ENCODE measurements at regions not wholly inside any gene's neighbourhood (a gene's known extent, or its start where the extent isn't known, plus 50 kb on each side); places are given as distances from the start of the nearest gene placed in this dataset.
"Not testable (repeated sequence)": the region's sequence is repeated elsewhere in the genome, so short reads cannot be mapped to it uniquely, and the experiment has no call there.

DNA sequence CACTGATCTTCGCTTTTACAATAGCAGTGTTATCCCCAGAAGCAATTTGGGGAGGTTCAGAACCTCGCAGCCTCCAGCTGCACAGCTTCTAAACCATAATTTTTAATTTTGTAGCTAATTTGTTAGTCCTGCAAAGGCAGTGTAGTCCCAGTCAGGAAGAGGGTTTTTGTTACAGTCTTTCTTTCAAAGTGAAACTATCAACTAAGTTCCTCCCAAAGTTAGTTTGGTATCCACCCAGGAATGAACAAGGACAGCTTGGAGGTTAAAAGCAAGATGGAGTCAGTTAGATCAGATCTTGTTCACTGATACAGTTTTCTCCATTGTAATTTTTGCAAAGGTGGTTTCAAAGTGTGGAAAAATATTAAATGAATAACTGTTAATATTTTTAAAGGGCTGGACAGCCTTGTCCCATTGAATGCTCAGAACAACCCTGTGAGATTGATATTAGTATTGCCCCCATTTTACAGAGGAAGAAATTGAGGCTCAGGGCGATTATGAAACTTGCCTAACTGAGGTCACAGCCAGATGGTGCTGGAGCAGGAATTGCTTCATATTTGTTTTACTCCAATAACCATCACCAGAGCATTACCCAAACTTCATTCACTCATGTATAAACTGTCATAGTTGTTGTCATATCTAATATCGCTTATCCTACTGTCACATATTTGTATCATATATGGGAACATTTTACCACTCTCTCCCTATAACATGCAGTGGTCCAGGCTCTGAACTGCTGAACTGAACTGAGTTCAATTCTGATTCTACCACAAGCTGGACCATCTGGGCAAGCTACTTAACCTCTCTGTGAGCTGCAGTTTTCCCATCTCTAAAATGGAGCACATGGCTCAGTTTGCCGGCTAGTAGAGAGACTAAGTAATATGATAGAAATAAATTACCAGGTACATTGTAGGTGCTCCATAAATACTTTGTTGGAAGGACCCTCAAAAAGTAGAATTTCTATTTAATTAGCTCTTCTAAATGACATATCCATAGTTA lies 213.8 kb downstream of the BCAS1 start:
- no peak overlapping the region for H3K4me3 ChIP-seq (ENCODE audit: control insufficient read depth in 1 of 7, extremely low read depth in 1 of 7, insufficient read depth in 4 of 7, low read depth in 2 of 7, low read length in 6 of 7)
- ChIA-PET POLR2A (no interaction called here), CTCF (interaction anchor here (0.6 to 1.6 kb wide), 7 partner anchors 10 to 277 kb away, joined by 3 to 6 read pairs (median 3); no protein-coding TSS in a partner anchor)
- H3K4me1 ChIP-seq (ENCODE audit: control extremely low read depth in 1 of 4, control insufficient read depth in 4 of 4, insufficient read depth in 4 of 4, low read length in 3 of 4) = peaks cover 4 to 24% (median 11%) of the 10 kb centered on the region in 4 experiments
- no peak for DNase-seq
- H3K9me3 ChIP-seq (ENCODE audit: control extremely low read depth in 1 of 5, control insufficient read depth in 4 of 5, insufficient read depth in 2 of 5, low read depth in 1 of 5, low read length in 4 of 5) = no peaks in the 10 kb centered on the region
- no peaks in the 10 kb centered on the region for H3K27me3 ChIP-seq (replicated peaks in 2 of 5; ENCODE audit: control insufficient read depth in 4 of 5, insufficient read depth in 5 of 5, low read length in 4 of 5)
- H3K27ac ChIP-seq (ENCODE audit: insufficient read depth in 1 of 2, low read depth in 1 of 2, low read length in 2 of 2, poor library complexity in 1 of 2, severe bottlenecking in 2 of 2) = no peak overlapping the region
- WGBS (ENCODE audit: insufficient coverage) = 93% methylated on average over 3 of the region's 5 CpGs
- H3K36me3 ChIP-seq (ENCODE audit: control insufficient read depth in 4 of 4, insufficient read depth in 4 of 4, low read length in 3 of 4) = no peaks in the 10 kb centered on the region

DNA sequence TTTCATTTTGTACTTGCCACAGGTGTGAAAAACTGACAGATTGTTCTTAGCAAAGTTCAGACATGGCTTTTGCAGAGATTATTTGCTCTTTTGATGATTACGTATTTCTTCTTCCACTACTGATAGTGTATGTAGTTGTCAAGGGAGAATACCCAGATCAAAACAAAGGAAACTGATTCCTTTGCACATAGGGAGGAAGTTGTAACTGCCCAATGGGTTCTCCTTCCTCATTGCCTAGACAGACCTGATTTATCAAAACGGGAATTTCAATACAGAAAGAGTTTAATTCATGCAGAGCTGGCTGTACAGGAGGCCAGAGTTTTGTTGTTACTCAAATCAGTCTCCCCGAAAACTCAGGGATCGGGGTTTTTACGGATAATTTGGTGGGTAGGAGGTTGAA lies 214.7 kb downstream of the BCAS1 start:
- Histone ChIP-seq H3K4me1 (ENCODE audit: control extremely low read depth in 1 of 4, control insufficient read depth in 4 of 4, insufficient read depth in 4 of 4, low read length in 3 of 4) (peaks cover 4 to 26% (median 11%) of the 10 kb centered on the region in 4 experiments), H3K4me3 (ENCODE audit: control insufficient read depth in 1 of 7, extremely low read depth in 1 of 7, insufficient read depth in 4 of 7, low read depth in 2 of 7, low read length in 6 of 7) (no peak overlapping the region), H3K36me3 (ENCODE audit: control insufficient read depth in 4 of 4, insufficient read depth in 4 of 4, low read length in 3 of 4) (no peaks in the 10 kb centered on the region), H3K9me3 (ENCODE audit: control extremely low read depth in 1 of 5, control insufficient read depth in 4 of 5, insufficient read depth in 2 of 5, low read depth in 1 of 5, low read length in 4 of 5) (no peaks in the 10 kb centered on the region), H3K27me3 (replicated peaks in 2 of 5; ENCODE audit: control insufficient read depth in 4 of 5, insufficient read depth in 5 of 5, low read length in 4 of 5) (no peaks in the 10 kb centered on the region), H3K27ac (ENCODE audit: insufficient read depth in 1 of 2, low read depth in 1 of 2, low read length in 2 of 2, poor library complexity in 1 of 2, severe bottlenecking in 2 of 2) (no peak overlapping the region)
- DNase-seq = no peak
- ChIA-PET CTCF (interaction anchor here (0.6 to 1.2 kb wide), 5 partner anchors 9 to 157 kb away, joined by 3 to 6 read pairs (median 3); no protein-coding TSS in a partner anchor), POLR2A (interaction anchor here (0.7 kb wide), 1 partner anchor 120 kb away, joined by 6 read pairs; no protein-coding TSS in a partner anchor)
- WGBS (ENCODE audit: insufficient coverage) = 76% methylated on average over 4 of the region's 5 CpGs

DNA sequence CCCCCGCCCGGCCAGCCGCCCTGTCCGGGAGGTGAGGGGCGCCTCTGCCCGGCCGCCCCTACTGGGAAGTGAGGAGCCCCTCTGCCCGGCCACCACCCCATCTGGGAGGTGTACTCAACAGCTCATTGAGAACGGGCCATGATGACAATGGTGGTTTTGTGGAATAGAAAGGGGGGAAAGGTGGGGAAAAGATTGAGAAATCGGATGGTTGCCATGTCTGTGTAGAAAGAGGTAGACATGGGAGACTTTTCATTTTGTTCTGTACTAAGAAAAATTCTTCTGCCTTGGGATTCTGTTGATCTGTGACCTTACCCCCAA lies 215.8 kb downstream of the BCAS1 start:
- H3K9me3 ChIP-seq (ENCODE audit: control extremely low read depth in 1 of 5, control insufficient read depth in 4 of 5, insufficient read depth in 2 of 5, low read depth in 1 of 5, low read length in 4 of 5); H3K27me3 ChIP-seq (replicated peaks in 2 of 5; ENCODE audit: control insufficient read depth in 4 of 5, insufficient read depth in 5 of 5, low read length in 4 of 5); H3K4me3 ChIP-seq (ENCODE audit: control insufficient read depth in 1 of 7, extremely low read depth in 1 of 7, insufficient read depth in 4 of 7, low read depth in 2 of 7, low read length in 6 of 7); H3K27ac ChIP-seq (ENCODE audit: insufficient read depth in 1 of 2, low read depth in 1 of 2, low read length in 2 of 2, poor library complexity in 1 of 2, severe bottlenecking in 2 of 2); POLR2A ChIA-PET; CTCF ChIA-PET; H3K36me3 ChIP-seq (ENCODE audit: control insufficient read depth in 4 of 4, insufficient read depth in 4 of 4, low read length in 3 of 4); DNase-seq: not testable (repeated sequence)
- H3K4me1 ChIP-seq (ENCODE audit: control extremely low read depth in 1 of 4, control insufficient read depth in 4 of 4, insufficient read depth in 4 of 4, low read length in 3 of 4) = peaks cover 4 to 26% (median 11%) of the 10 kb centered on the region in 4 experiments
- WGBS (ENCODE audit: insufficient coverage) = no CpG with 5 or more reads among the region's 10 CpGs

DNA sequence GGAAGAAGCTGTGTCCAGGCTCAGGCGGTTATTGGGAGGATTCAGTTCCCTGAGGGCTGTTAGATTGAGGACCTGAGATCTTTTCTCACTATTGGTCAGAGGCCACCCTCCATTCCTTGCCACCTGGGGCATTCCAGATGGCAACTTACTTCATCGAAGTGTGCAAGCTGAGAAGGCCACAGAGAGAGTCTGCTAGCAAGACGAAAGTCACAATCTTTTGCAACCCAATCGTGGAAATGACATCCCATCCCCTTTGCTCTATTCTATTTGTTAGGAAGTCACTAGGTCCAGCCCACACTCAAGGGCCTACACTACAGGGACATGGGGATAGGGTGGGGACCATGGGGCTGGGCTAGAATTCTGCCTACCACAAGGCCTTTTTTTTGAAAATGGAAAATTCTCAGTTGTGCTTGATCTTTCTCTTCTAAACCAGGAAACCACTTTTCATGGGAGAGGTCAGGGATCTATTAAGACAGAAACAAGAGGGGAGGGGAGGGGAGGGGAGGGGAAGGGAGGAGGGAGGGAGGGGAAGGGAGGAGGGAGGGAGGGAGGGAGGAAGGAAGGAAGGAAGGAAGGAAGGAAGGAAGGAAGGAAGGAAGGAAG lies 217.2 kb downstream of the BCAS1 start:
- H3K9me3 ChIP-seq (ENCODE audit: control extremely low read depth in 1 of 5, control insufficient read depth in 4 of 5, insufficient read depth in 2 of 5, low read depth in 1 of 5, low read length in 4 of 5) = no peaks in the 10 kb centered on the region
- H3K36me3 ChIP-seq (ENCODE audit: control insufficient read depth in 4 of 4, insufficient read depth in 4 of 4, low read length in 3 of 4) = no peaks in the 10 kb centered on the region
- H3K27ac ChIP-seq (ENCODE audit: insufficient read depth in 1 of 2, low read depth in 1 of 2, low read length in 2 of 2, poor library complexity in 1 of 2, severe bottlenecking in 2 of 2) = no peak overlapping the region
- H3K27me3 ChIP-seq (replicated peaks in 2 of 5; ENCODE audit: control insufficient read depth in 4 of 5, insufficient read depth in 5 of 5, low read length in 4 of 5) = no peaks in the 10 kb centered on the region
- ChIA-PET POLR2A (no interaction called here), CTCF (no interaction called here)
- no peak for DNase-seq
- no peak overlapping the region for H3K4me3 ChIP-seq (ENCODE audit: control insufficient read depth in 1 of 7, extremely low read depth in 1 of 7, insufficient read depth in 4 of 7, low read depth in 2 of 7, low read length in 6 of 7)
- H3K4me1 ChIP-seq (ENCODE audit: control extremely low read depth in 1 of 4, control insufficient read depth in 4 of 4, insufficient read depth in 4 of 4, low read length in 3 of 4) = peaks cover 7 to 30% (median 12%) of the 10 kb centered on the region in 4 experiments
- 100% methylated on average over 2 of the region's 4 CpGs for WGBS (ENCODE audit: insufficient coverage)

DNA sequence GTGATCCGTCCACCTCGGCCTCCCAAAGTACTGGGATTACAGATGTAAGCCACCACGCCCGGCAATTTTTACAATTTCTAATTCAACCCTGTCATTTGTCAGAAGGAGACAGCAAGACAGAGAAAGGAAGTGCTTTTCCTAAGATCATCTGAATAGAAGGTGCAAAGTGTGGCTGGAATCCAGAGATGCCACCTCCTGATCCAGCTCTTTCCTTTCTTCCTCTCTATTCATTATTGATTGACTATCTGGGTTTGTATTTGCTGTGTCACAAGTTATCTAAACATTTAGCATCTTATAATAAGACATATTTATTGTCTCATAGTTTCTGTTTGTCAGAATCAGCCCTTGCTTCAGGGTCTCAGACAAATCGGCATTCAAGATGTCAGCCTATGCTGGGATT lies 217.7 kb downstream of the BCAS1 start:
- peaks cover 10 to 30% (median 18%) of the 10 kb centered on the region in 4 experiments for H3K4me1 ChIP-seq (ENCODE audit: control extremely low read depth in 1 of 4, control insufficient read depth in 4 of 4, insufficient read depth in 4 of 4, low read length in 3 of 4)

DNA sequence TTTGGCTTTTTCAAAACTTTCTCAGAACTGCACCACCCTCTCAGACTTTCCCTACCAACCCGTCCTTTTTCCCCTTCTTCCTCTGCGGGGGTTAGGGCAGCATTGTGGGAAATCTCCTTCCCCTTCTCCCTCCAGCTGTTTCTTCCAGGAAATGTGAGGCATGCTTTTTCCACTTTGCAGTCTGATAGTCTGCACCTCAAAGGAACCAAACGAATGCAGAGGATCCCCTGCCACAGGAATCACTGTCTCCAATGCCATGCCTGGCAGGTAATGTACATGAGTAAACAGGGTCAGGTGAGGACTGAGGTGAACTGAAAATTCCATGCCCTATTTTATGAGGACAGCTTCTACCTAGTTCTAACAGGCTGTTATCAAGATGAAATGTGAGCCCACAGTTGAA lies 218.4 kb downstream of the BCAS1 start:
- no peak for DNase-seq
- H3K4me1 ChIP-seq (ENCODE audit: control extremely low read depth in 1 of 4, control insufficient read depth in 4 of 4, insufficient read depth in 4 of 4, low read length in 3 of 4) = peaks cover 15 to 33% (median 22%) of the 10 kb centered on the region in 4 experiments
- ChIA-PET CTCF (interaction anchor here (0.7 to 1.3 kb wide), 6 partner anchors 8 to 63 kb away, joined by 3 to 5 read pairs (median 3); no protein-coding TSS in a partner anchor), POLR2A (no interaction called here)
- H3K27me3 ChIP-seq (replicated peaks in 2 of 5; ENCODE audit: control insufficient read depth in 4 of 5, insufficient read depth in 5 of 5, low read length in 4 of 5) = no peaks in the 10 kb centered on the region
- H3K9me3 ChIP-seq (ENCODE audit: control extremely low read depth in 1 of 5, control insufficient read depth in 4 of 5, insufficient read depth in 2 of 5, low read depth in 1 of 5, low read length in 4 of 5) = no peaks in the 10 kb centered on the region
- 82% methylated on average over 2 of the region's 3 CpGs for WGBS (ENCODE audit: insufficient coverage)
- H3K4me3 ChIP-seq (ENCODE audit: control insufficient read depth in 1 of 7, extremely low read depth in 1 of 7, insufficient read depth in 4 of 7, low read depth in 2 of 7, low read length in 6 of 7) = no peak overlapping the region
- H3K27ac ChIP-seq (ENCODE audit: insufficient read depth in 1 of 2, low read depth in 1 of 2, low read length in 2 of 2, poor library complexity in 1 of 2, severe bottlenecking in 2 of 2) = no peak overlapping the region
- no peaks in the 10 kb centered on the region for H3K36me3 ChIP-seq (ENCODE audit: control insufficient read depth in 4 of 4, insufficient read depth in 4 of 4, low read length in 3 of 4)

More for the DNA sequence above, 217.7 kb downstream of the BCAS1 start:
- H3K4me3 ChIP-seq (ENCODE audit: control insufficient read depth in 1 of 7, extremely low read depth in 1 of 7, insufficient read depth in 4 of 7, low read depth in 2 of 7, low read length in 6 of 7) = no peak overlapping the region
- DNase-seq = no peak
- ChIA-PET CTCF (interaction anchor here (0.7 to 0.9 kb wide), 4 partner anchors 9 to 62 kb away, joined by 3 read pairs; no protein-coding TSS in a partner anchor), POLR2A (no interaction called here)
- 94% methylated on average over 3 of the region's 5 CpGs for WGBS (ENCODE audit: insufficient coverage)
- H3K9me3 ChIP-seq (ENCODE audit: control extremely low read depth in 1 of 5, control insufficient read depth in 4 of 5, insufficient read depth in 2 of 5, low read depth in 1 of 5, low read length in 4 of 5) = no peaks in the 10 kb centered on the region
- H3K27ac ChIP-seq (ENCODE audit: insufficient read depth in 1 of 2, low read depth in 1 of 2, low read length in 2 of 2, poor library complexity in 1 of 2, severe bottlenecking in 2 of 2) = no peak overlapping the region
- H3K36me3 ChIP-seq (ENCODE audit: control insufficient read depth in 4 of 4, insufficient read depth in 4 of 4, low read length in 3 of 4) = no peaks in the 10 kb centered on the region
- H3K27me3 ChIP-seq (replicated peaks in 2 of 5; ENCODE audit: control insufficient read depth in 4 of 5, insufficient read depth in 5 of 5, low read length in 4 of 5) = no peaks in the 10 kb centered on the region

DNA sequence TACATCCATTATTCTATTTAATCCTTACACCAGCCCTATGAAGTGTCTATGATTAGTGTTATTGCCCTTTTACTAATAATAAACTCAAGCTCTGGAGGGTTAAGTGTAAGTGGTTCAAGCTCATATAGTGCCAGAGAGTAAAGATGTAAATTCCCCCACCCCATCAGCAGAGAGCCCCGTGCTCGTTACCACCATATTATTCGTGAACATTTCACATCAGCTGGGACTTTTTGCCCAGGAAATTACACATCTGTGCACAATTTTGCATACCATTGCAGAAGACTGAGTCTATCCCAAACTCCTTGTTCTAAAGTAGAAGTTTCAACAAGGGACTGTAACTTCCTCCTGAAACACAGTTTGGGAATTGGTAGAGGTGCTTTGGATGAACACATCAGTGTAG lies 220.1 kb downstream of the BCAS1 start:
- Histone ChIP-seq H3K4me1 (ENCODE audit: control extremely low read depth in 1 of 4, control insufficient read depth in 4 of 4, insufficient read depth in 4 of 4, low read length in 3 of 4) (peaks cover 10 to 35% (median 20%) of the 10 kb centered on the region in 4 experiments), H3K36me3 (ENCODE audit: control insufficient read depth in 4 of 4, insufficient read depth in 4 of 4, low read length in 3 of 4) (no peaks in the 10 kb centered on the region), H3K27me3 (replicated peaks in 2 of 5; ENCODE audit: control insufficient read depth in 4 of 5, insufficient read depth in 5 of 5, low read length in 4 of 5) (no peaks in the 10 kb centered on the region), H3K27ac (ENCODE audit: insufficient read depth in 1 of 2, low read depth in 1 of 2, low read length in 2 of 2, poor library complexity in 1 of 2, severe bottlenecking in 2 of 2) (no peak overlapping the region), H3K9me3 (ENCODE audit: control extremely low read depth in 1 of 5, control insufficient read depth in 4 of 5, insufficient read depth in 2 of 5, low read depth in 1 of 5, low read length in 4 of 5) (no peaks in the 10 kb centered on the region), H3K4me3 (ENCODE audit: control insufficient read depth in 1 of 7, extremely low read depth in 1 of 7, insufficient read depth in 4 of 7, low read depth in 2 of 7, low read length in 6 of 7) (no peak overlapping the region)
- ChIA-PET CTCF (interaction anchor here (1.1 kb wide), 1 partner anchor 12 kb away, joined by 3 read pairs; no protein-coding TSS in a partner anchor), POLR2A (no interaction called here)
- WGBS (ENCODE audit: insufficient coverage) = 100% methylated on average over 3 of the region's 3 CpGs
- no peak for DNase-seq
